ENCODE measurements at regions not wholly inside any gene's neighbourhood (a gene's known extent, or its start where the extent isn't known, plus 50 kb on each side); places are given as distances from the start of the nearest gene placed in this dataset.

DNA sequence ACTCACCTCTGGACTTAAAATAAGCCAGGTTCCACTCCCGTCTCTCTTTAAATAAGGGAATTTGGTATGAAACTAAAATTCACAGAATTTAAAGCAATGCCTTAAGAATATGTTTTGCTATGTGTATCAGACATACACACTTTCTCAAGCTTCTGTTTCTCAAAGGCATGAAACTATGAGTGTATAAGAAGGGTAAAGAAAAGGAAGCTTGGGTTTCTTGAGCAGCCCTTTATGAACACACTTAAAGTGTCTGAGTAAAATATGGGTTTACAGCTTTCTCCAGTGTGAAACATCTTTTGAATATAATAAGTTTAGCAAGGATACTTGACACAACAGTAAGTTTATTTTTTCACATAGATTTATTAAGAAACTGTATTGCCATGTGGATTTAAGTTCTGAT is 370.5 kb downstream of the TMA16 start:
- no peak for DNase-seq (ENCODE audit: low spot score)
- ChIA-PET POLR2A (no interaction called here), CTCF (no interaction called here)
- Mint-ChIP-seq H3K27ac (no peak overlapping the region), H3K4me1 (no peaks in the 10 kb centered on the region), H3K9me3 (no peaks in the 10 kb centered on the region), H3K4me3 (no peak overlapping the region), H3K27me3 (ENCODE audit: low read depth) (no peaks in the 10 kb centered on the region), H3K36me3 (no peaks in the 10 kb centered on the region)
- ATAC-seq, result no peak
- no peak for TF ChIP-seq NR1H2 (CRISPR knock-in tag; IDR thresholded peaks at IDR 0.05)
- no peak for TF ChIP-seq ATF1 (CRISPR knock-in tag; IDR thresholded peaks at IDR 0.05)
- no peak for TF ChIP-seq CTCF (IDR thresholded peaks at IDR 0.05)
- no peak for TF ChIP-seq ESRRA (CRISPR knock-in tag; IDR thresholded peaks at IDR 0.05; ENCODE audit: borderline replicate concordance)
- no peak for TF ChIP-seq JUN (CRISPR knock-in tag; IDR thresholded peaks at IDR 0.05)
- TF ChIP-seq SOX15 (CRISPR knock-in tag; IDR thresholded peaks at IDR 0.05), result no peak
- no peak for TF ChIP-seq FOXJ3 (CRISPR knock-in tag; IDR thresholded peaks at IDR 0.05; ENCODE audit: borderline replicate concordance)
- TF ChIP-seq NR3C1 (CRISPR knock-in tag; conservative IDR thresholded peaks at IDR 0.05; ENCODE audit: low read depth), result no peak
- no peak for TF ChIP-seq ZMAT4 (CRISPR knock-in tag; IDR thresholded peaks at IDR 0.05)
- no peak for TF ChIP-seq IRF2 (CRISPR knock-in tag; IDR thresholded peaks at IDR 0.05; ENCODE audit: borderline replicate concordance, low read depth)
- TF ChIP-seq, protein P1, sequence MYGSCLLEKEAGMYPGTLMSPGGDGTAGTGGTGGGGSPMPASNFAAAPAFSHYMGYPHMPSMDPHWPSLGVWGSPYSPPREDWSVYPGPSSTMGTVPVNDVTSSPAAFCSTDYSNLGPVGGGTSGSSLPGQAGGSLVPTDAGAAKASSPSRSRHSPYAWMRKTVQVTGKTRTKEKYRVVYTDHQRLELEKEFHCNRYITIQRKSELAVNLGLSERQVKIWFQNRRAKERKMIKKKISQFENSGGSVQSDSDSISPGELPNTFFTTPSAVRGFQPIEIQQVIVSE (CRISPR knock-in tag; IDR thresholded peaks at IDR 0.05; ENCODE audit: borderline replicate concordance), result no peak
- TF ChIP-seq NFE2L1 (CRISPR knock-in tag; IDR thresholded peaks at IDR 0.05), result no peak
- TF ChIP-seq ELF4 (CRISPR knock-in tag; IDR thresholded peaks at IDR 0.05; ENCODE audit: low read depth), result no peak
- TF ChIP-seq CREB1 (CRISPR knock-in tag; IDR thresholded peaks at IDR 0.05), result no peak
- TF ChIP-seq, protein P2, sequence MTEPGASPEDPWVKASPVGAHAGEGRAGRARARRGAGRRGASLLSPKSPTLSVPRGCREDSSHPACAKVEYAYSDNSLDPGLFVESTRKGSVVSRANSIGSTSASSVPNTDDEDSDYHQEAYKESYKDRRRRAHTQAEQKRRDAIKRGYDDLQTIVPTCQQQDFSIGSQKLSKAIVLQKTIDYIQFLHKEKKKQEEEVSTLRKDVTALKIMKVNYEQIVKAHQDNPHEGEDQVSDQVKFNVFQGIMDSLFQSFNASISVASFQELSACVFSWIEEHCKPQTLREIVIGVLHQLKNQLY (CRISPR knock-in tag; IDR thresholded peaks at IDR 0.05), result no peak
- TF ChIP-seq FOXP1 (CRISPR knock-in tag; IDR thresholded peaks at IDR 0.05; ENCODE audit: borderline replicate concordance), result no peak
- no peak for TF ChIP-seq TEAD4 (CRISPR knock-in tag; IDR thresholded peaks at IDR 0.05)
- TF ChIP-seq AFF4 (CRISPR knock-in tag; IDR thresholded peaks at IDR 0.05; ENCODE audit: borderline replicate concordance), result no peak
- no peak for TF ChIP-seq FOXP4 (CRISPR knock-in tag; IDR thresholded peaks at IDR 0.05)
- TF ChIP-seq JAZF1 (CRISPR knock-in tag; IDR thresholded peaks at IDR 0.05), result no peak

Data from WTC11 (cell line).